Suprapubic skin (tissue), 4 donors: ENCODE measurements at regions not wholly inside any gene's neighbourhood (a gene's known extent, or its start where the extent isn't known, plus 50 kb on each side); places are given as distances from the start of the nearest gene placed in this dataset.
A peak's percentile ranks its signal among the peaks of the same experiment; 100 is the strongest.

Source experiments
- DNase-seq, 2 donors: peaks; one replicate each; pipeline ENCODE4 v3.0.0-alpha.2; 2019; ENCODE audit warnings: low spot score in 2 of 2
- H3K27ac ChIP-seq: fragments of 200-600 bp; sonication (generic); one replicate; pipeline ENCODE4 v1.5.1; 2019
- H3K27me3 ChIP-seq: fragments of 200-600 bp; sonication (generic); one replicate; pipeline ENCODE4 v1.5.1; 2019
- H3K36me3 ChIP-seq: fragments of 200-600 bp; sonication (generic); one replicate; pipeline ENCODE4 v1.5.1; 2019
- H3K4me1 ChIP-seq: fragments of 200-600 bp; sonication (generic); one replicate; pipeline ENCODE4 v1.5.1; 2019
- H3K4me3 ChIP-seq: fragments of 200-600 bp; sonication (generic); one replicate; pipeline ENCODE4 v1.5.1; 2019; ENCODE audit warnings: mild to moderate bottlenecking
- H3K9me3 ChIP-seq: fragments of 200-600 bp; sonication (generic); one replicate; pipeline ENCODE4 v1.5.1; 2019
- CTCF ChIP-seq, 2 donors: fragments of 200-600 bp in 1 of 2; fragments of 450-650 bp in 1 of 2; sonication (generic) in 1 of 2; IDR thresholded peaks; one replicate each; pipeline ENCODE4 v1.5.1; 2016 to 2019; ENCODE audit warnings: antibody characterized with exemption in 2 of 2, mild to moderate bottlenecking in 1 of 2, moderate library complexity in 1 of 2
- EP300 ChIP-seq: sonication (generic); formaldehyde crosslinking; IDR thresholded peaks from one replicate; pipeline ENCODE4 v1.6.1; 2017; ENCODE audit warnings: antibody characterized with exemption
- POLR2A ChIP-seq, 2 donors: fragments of 450-650 bp; IDR thresholded peaks; one replicate each; pipeline ENCODE4 v1.6.1; 2017; ENCODE audit warnings: antibody characterized with exemption in 2 of 2, mild to moderate bottlenecking in 2 of 2, moderate library complexity in 2 of 2
- POLR2AphosphoS5 ChIP-seq, 3 donors: sonication (generic); formaldehyde crosslinking; IDR thresholded peaks; one replicate each; pipeline ENCODE4 v1.6.1; 2017; ENCODE audit warnings: antibody characterized with exemption in 3 of 3
- WGBS: methylation state at CpG from one replicate; pipeline ENCODE4 v1.1.5; 2018; 5-methylcytosine and 5-hydroxymethylcytosine counted together

GRCh38 chr11:94675813-94676212 is 92.3 kb upstream of the AMOTL1 start:
- DNase-seq, result no peak
- Histone ChIP-seq H3K27me3 (no peaks in the 10 kb centered on the region), H3K4me1 (peaks cover 50% of the 10 kb centered on the region), H3K27ac (no peak overlapping the region), H3K36me3 (no peaks in the 10 kb centered on the region), H3K4me3 (no peak overlapping the region), H3K9me3 (no peaks in the 10 kb centered on the region)
- no peak for TF ChIP-seq POLR2A (IDR thresholded peaks at IDR 0.05)
- no peak for TF ChIP-seq POLR2AphosphoS5 (IDR thresholded peaks at IDR 0.05)
- TF ChIP-seq CTCF (IDR thresholded peaks at IDR 0.05), result no peak
- TF ChIP-seq EP300, result no peak

DNA sequence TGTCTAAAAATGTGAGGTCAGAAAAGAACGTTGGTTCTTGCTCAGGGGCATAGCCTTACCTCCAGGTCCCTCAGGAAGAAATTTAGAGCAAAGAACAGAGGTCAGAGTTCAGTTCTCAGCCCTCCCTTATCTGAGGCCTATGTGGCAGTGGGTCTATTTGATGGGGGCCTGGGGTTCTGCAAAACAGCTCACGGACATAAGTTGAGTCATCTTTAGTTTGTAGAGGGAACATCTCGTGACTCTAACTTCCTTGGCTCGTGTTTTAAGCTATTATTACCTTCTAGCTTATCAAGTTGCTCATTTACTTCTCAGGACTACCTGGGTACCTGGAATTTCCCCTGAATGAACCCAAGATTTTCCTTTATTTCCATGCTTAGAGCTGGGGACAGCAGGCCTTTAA is 91.3 kb upstream of the AMOTL1 start:
- Histone ChIP-seq H3K9me3 (no peaks in the 10 kb centered on the region), H3K36me3 (no peaks in the 10 kb centered on the region), H3K27ac (no peak overlapping the region), H3K4me3 (no peak overlapping the region), H3K27me3 (no peaks in the 10 kb centered on the region), H3K4me1 (peaks cover 50% of the 10 kb centered on the region)
- no peak for DNase-seq
- WGBS, result 51% methylated on average over 4 of the region's 4 CpGs
- TF ChIP-seq CTCF (IDR thresholded peaks at IDR 0.05) (no peak), EP300 (no peak), POLR2AphosphoS5 (IDR thresholded peaks at IDR 0.05) (no peak)

- Histone ChIP-seq H3K36me3 (no peaks in the 10 kb centered on the region), H3K27ac (peak overlapping the region; percentile 46), H3K9me3 (no peaks in the 10 kb centered on the region), H3K27me3 (no peaks in the 10 kb centered on the region), H3K4me1 (peaks cover 50% of the 10 kb centered on the region), H3K4me3 (no peak overlapping the region)
- TF ChIP-seq POLR2A (IDR thresholded peaks at IDR 0.05) (no peak), CTCF (IDR thresholded peaks at IDR 0.05) (no peak), EP300 (no peak), POLR2AphosphoS5 (IDR thresholded peaks at IDR 0.05) (no peak)
- WGBS, result 52% methylated on average over 4 of the region's 4 CpGs
- no peak for DNase-seq
Measured at GRCh38 chr11:94678236-94678635, 89.9 kb upstream of the AMOTL1 start.

- 78% methylated on average over 1 of the region's 1 CpG for WGBS
- H3K27me3 ChIP-seq, result no peaks in the 10 kb centered on the region
- H3K9me3 ChIP-seq, result no peaks in the 10 kb centered on the region
- H3K4me1 ChIP-seq, result peaks cover 46% of the 10 kb centered on the region
- no peak for DNase-seq
- H3K27ac ChIP-seq, result no peak overlapping the region
- TF ChIP-seq POLR2AphosphoS5 (IDR thresholded peaks at IDR 0.05) (no peak), CTCF (IDR thresholded peaks at IDR 0.05) (no peak), EP300 (no peak), POLR2A (IDR thresholded peaks at IDR 0.05) (no peak)
- H3K4me3 ChIP-seq, result no peak overlapping the region
- no peaks in the 10 kb centered on the region for H3K36me3 ChIP-seq
Measured at GRCh38 chr11:94678901-94679300, 89.3 kb upstream of the AMOTL1 start.

DNA sequence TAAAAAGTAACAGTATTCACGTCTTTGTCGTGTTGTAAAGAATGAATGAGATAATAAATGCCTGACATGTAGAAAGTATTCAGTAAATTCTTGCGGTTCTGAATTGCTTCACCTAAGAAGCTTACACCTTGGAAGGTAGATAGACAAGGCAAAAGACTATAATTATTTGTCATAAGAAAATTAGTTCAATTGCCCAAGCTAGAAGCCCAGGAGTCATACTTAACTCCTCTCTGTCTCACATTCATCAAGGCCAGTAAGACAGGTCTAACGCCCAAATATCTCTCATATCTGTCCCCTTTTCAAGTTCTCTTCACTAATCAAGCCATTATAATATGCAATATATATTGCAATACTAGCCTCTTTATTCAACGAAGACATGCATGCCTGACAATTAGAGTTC is 87.7 kb upstream of the AMOTL1 start:
- no peak for DNase-seq
- Histone ChIP-seq H3K4me1 (peaks cover 42% of the 10 kb centered on the region), H3K36me3 (no peaks in the 10 kb centered on the region), H3K4me3 (no peak overlapping the region), H3K27me3 (no peaks in the 10 kb centered on the region), H3K27ac (no peak overlapping the region), H3K9me3 (no peaks in the 10 kb centered on the region)
- TF ChIP-seq CTCF (IDR thresholded peaks at IDR 0.05) (no peak), POLR2AphosphoS5 (IDR thresholded peaks at IDR 0.05) (no peak), POLR2A (IDR thresholded peaks at IDR 0.05) (no peak), EP300 (no peak)
- WGBS, result 75% methylated on average over 5 of the region's 5 CpGs
